GM04504 (cell line): ENCODE measurements at regions not wholly inside any gene's neighbourhood (a gene's known extent, or its start where the extent isn't known, plus 50 kb on each side); places are given as distances from the start of the nearest gene placed in this dataset.

Experiments
- DNase-seq: peaks from one replicate; pipeline ENCODE4 v3.0.0-alpha.2; 2012; ENCODE audit warnings: low read depth

- no peak for DNase-seq
Measured at GRCh38 chr5:124262991-124263571, 483.4 kb downstream of the ZNF608 start.

- DNase-seq, result no peak
Measured at GRCh38 chr5:124262470-124262869, 484.0 kb downstream of the ZNF608 start.

GRCh38 chr5:124261848-124262247 is 484.6 kb downstream of the ZNF608 start:
- no peak for DNase-seq

- no peak for DNase-seq
Measured at GRCh38 chr5:124260921-124261515, 485.4 kb downstream of the ZNF608 start.

GRCh38 chr5:124259017-124259416 is 487.4 kb downstream of the ZNF608 start:
- no peak for DNase-seq

- DNase-seq, result no peak
Measured at GRCh38 chr5:124257048-124257447, 489.4 kb downstream of the ZNF608 start.

GRCh38 chr5:124253203-124253810 is 493.1 kb downstream of the ZNF608 start:
- no peak for DNase-seq

GRCh38 chr5:124252747-124253146 is 493.7 kb downstream of the ZNF608 start:
- no peak for DNase-seq

- DNase-seq, result no peak
Measured at GRCh38 chr5:124252191-124252638, 494.2 kb downstream of the ZNF608 start.

- DNase-seq, result no peak
Measured at GRCh38 chr5:124245276-124245675, 501.2 kb downstream of the ZNF608 start.

- DNase-seq, result no peak
Measured at GRCh38 chr5:124240732-124241131, 505.7 kb downstream of the ZNF608 start.

- no peak for DNase-seq
Measured at GRCh38 chr5:124239572-124239971, 506.9 kb downstream of the ZNF608 start.

- no peak for DNase-seq
Measured at GRCh38 chr5:124238350-124238749, 508.1 kb downstream of the ZNF608 start.

GRCh38 chr5:124237206-124237695 is 509.2 kb downstream of the ZNF608 start:
- no peak for DNase-seq

GRCh38 chr5:124236361-124237205 is 509.9 kb downstream of the ZNF608 start:
- peak; percentile 2 for DNase-seq

- DNase-seq, result no peak
Measured at GRCh38 chr5:124235576-124235975, 510.9 kb downstream of the ZNF608 start.

GRCh38 chr5:124234770-124235562 is 511.5 kb downstream of the ZNF608 start:
- no peak for DNase-seq

- DNase-seq, result no peak
Measured at GRCh38 chr5:124234022-124234769, 512.2 kb downstream of the ZNF608 start.

- DNase-seq, result no peak
Measured at GRCh38 chr5:124232515-124232914, 513.9 kb downstream of the ZNF608 start.

GRCh38 chr5:124231802-124232201 is 514.6 kb downstream of the ZNF608 start:
- no peak for DNase-seq

- no peak for DNase-seq
Measured at GRCh38 chr5:124231230-124231629, 515.2 kb downstream of the ZNF608 start.
